CD4-positive, alpha-beta memory T cell (primary cell): ENCODE measurements at regions not wholly inside any gene's neighbourhood (a gene's known extent, or its start where the extent isn't known, plus 50 kb on each side); places are given as distances from the start of the nearest gene placed in this dataset.

Experiments used
- CTCF ChIA-PET: fragments of 350-600 bp; sonication (Branson Sonifier 250); formaldehyde crosslinking; loops from one replicate; lab custom pipeline; 2021; ENCODE audit warnings: inconsistent platforms; ENCODE audit not compliant: partially characterized antibody; lab: Charles Lee
- POLR2A ChIA-PET: fragments of 350-600 bp; sonication (Branson Sonifier 250); formaldehyde crosslinking; loops from one replicate; lab custom pipeline; 2021; ENCODE audit not compliant: partially characterized antibody; lab: Charles Lee
- DNase-seq, 5 donors: peaks; one replicate each; pipeline versions ENCODE4 v3.0.0 to v3.0.0-alpha.2; 2020 to 2022; ENCODE audit warnings: mixed read lengths in 1 of 5
- H3K27ac ChIP-seq: one replicate; pipeline ENCODE4 v1.7.0; 2013; ENCODE audit warnings: low read depth, low read length
- H3K27me3 ChIP-seq: 2 replicates; pipeline ENCODE4 v1.7.0; 2013; ENCODE audit warnings: mild to moderate bottlenecking, low read length, moderate library complexity; ENCODE audit not compliant: insufficient read depth
- H3K36me3 ChIP-seq: 2 replicates; pipeline ENCODE4 v1.7.0; 2013; ENCODE audit warnings: mild to moderate bottlenecking, low read length, moderate library complexity; ENCODE audit not compliant: insufficient read depth
- H3K4me1 ChIP-seq: 2 replicates; pipeline ENCODE4 v1.7.0; 2013; ENCODE audit warnings: mild to moderate bottlenecking, low read length, moderate library complexity; ENCODE audit not compliant: insufficient read depth
- H3K4me3 ChIP-seq, 2 donors: one replicate each; pipeline ENCODE4 v1.7.0; 2013; ENCODE audit warnings: low read length in 2 of 2, mild to moderate bottlenecking in 1 of 2
- H3K9me3 ChIP-seq, 2 donors: one replicate each; pipeline ENCODE4 v1.7.0; 2013; ENCODE audit warnings: low read length in 2 of 2, control low read depth in 1 of 2; ENCODE audit not compliant: control insufficient read depth in 1 of 2
- H3K27ac Mint-ChIP-seq, 7 donors: one replicate each; pipeline ENCODE4 v1.8.0; 2020 to 2021; ENCODE audit warnings: mixed read lengths in 7 of 7, mild to moderate bottlenecking in 6 of 7, inconsistent platforms in 3 of 7, moderate library complexity in 3 of 7
- H3K27me3 Mint-ChIP-seq, 2 donors: one replicate each; pipeline ENCODE4 v1.8.0; 2020 to 2021; ENCODE audit warnings: mixed read lengths in 2 of 2
- H3K36me3 Mint-ChIP-seq, 2 donors: one replicate each; pipeline ENCODE4 v1.8.0; 2020 to 2021; ENCODE audit warnings: mixed read lengths in 2 of 2, inconsistent platforms in 1 of 2, mild to moderate bottlenecking in 1 of 2
- H3K4me1 Mint-ChIP-seq, 4 donors: one replicate each; pipeline ENCODE4 v1.8.0; 2020 to 2021; ENCODE audit warnings: mixed read lengths in 4 of 4, mild to moderate bottlenecking in 1 of 4
- H3K4me3 Mint-ChIP-seq, 8 donors: one replicate each; pipeline ENCODE4 v1.8.0; 2020 to 2021; ENCODE audit warnings: mixed read lengths in 8 of 8, mild to moderate bottlenecking in 7 of 8, moderate library complexity in 6 of 8, inconsistent platforms in 3 of 8
- H3K9me3 Mint-ChIP-seq, 8 donors: one replicate each; pipeline ENCODE4 v1.8.0; 2020 to 2021; ENCODE audit warnings: mixed read lengths in 8 of 8, mild to moderate bottlenecking in 5 of 8, inconsistent platforms in 3 of 8, moderate library complexity in 1 of 8
- intact Hi-C: fragments of 100-400 bp; cut with micrococcal nuclease; formaldehyde crosslinking; loops from one replicate; pipeline ENCODE4 v1.15.1; 2023

DNA sequence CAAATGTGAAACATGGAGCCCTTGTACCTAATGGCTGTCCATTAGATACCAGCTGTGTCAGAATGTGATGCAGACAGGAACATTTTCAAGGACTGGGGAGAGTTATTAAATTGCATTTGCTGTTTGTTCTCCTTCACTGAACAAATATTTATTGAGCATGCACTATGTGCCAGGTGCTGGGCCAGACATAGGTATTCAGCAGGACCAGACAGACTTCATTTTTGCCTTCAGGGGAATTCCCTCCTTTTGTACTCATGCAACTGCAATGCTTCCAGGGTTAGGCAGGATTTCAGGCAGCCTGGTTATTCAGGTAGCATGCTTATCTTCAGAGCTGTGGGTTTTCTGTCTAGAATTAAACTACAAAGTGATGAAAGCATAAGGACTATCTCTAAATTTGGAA lies 64.2 kb upstream of the SMYD2 start:
- Mint-ChIP-seq H3K4me3 (no peak overlapping the region), H3K4me1 (peaks cover 0 to 5% (median 3%) of the 10 kb centered on the region in 4 donors), H3K27ac (no peak overlapping the region), H3K27me3 (peaks cover 20 to 26% of the 10 kb centered on the region in 2 donors), H3K36me3 (no peaks in the 10 kb centered on the region), H3K9me3 (no peaks in the 10 kb centered on the region)
- Histone ChIP-seq H3K4me3 (no peak overlapping the region), H3K9me3 (no peaks in the 10 kb centered on the region), H3K4me1 (no peaks in the 10 kb centered on the region), H3K27me3 (no peaks in the 10 kb centered on the region), H3K36me3 (no peaks in the 10 kb centered on the region), H3K27ac (no peak overlapping the region)
- ChIA-PET CTCF (interaction anchor here (2.3 to 8.3 kb wide), 2 partner anchors 45 to 113 kb away, joined by 7 to 133 read pairs; no protein-coding TSS in a partner anchor), POLR2A (no interaction called here)
- no peak for DNase-seq
- intact Hi-C loops, result no loop called here

- Histone ChIP-seq H3K4me3 (no peak overlapping the region), H3K27me3 (no peaks in the 10 kb centered on the region), H3K27ac (no peak overlapping the region), H3K36me3 (no peaks in the 10 kb centered on the region), H3K4me1 (no peaks in the 10 kb centered on the region), H3K9me3 (no peaks in the 10 kb centered on the region)
- Mint-ChIP-seq H3K27me3 (peaks cover 17 to 34% of the 10 kb centered on the region in 2 donors), H3K4me3 (no peak overlapping the region), H3K9me3 (no peaks in the 10 kb centered on the region), H3K27ac (no peak overlapping the region), H3K4me1 (peaks cover 0 to 2% (median under 1%) of the 10 kb centered on the region in 4 donors), H3K36me3 (no peaks in the 10 kb centered on the region)
- no peak for DNase-seq
- ChIA-PET CTCF (interaction anchor here (2.0 kb wide), 1 partner anchor 109 kb away, joined by 7 read pairs; no protein-coding TSS in a partner anchor), POLR2A (no interaction called here)
- intact Hi-C loops, result no loop called here
These were observed 61.1 kb upstream of the SMYD2 start for GRCh38 chr1:214219902-214220301.

GRCh38 chr1:214220891-214221290 lies 60.1 kb upstream of the SMYD2 start:
- no peak overlapping the region for H3K4me3 Mint-ChIP-seq
- Histone ChIP-seq H3K9me3 (no peaks in the 10 kb centered on the region), H3K36me3 (no peaks in the 10 kb centered on the region), H3K27ac (no peak overlapping the region), H3K4me3 (no peak overlapping the region), H3K27me3 (no peaks in the 10 kb centered on the region), H3K4me1 (no peaks in the 10 kb centered on the region)
- no peak for DNase-seq
- ChIA-PET CTCF (interaction anchor here (0.9 to 2.0 kb wide), 2 partner anchors 108 to 667 kb away, joined by 4 to 7 read pairs; no protein-coding TSS in a partner anchor), POLR2A (no interaction called here)
- intact Hi-C loops, result no loop called here
- H3K9me3 Mint-ChIP-seq, result no peaks in the 10 kb centered on the region
- H3K27me3 Mint-ChIP-seq, result peaks cover 15 to 35% of the 10 kb centered on the region in 2 donors
- H3K36me3 Mint-ChIP-seq, result no peaks in the 10 kb centered on the region
- H3K4me1 Mint-ChIP-seq, result peaks cover 0 to 2% (median under 1%) of the 10 kb centered on the region in 4 donors
- H3K27ac Mint-ChIP-seq, result no peak overlapping the region

DNA sequence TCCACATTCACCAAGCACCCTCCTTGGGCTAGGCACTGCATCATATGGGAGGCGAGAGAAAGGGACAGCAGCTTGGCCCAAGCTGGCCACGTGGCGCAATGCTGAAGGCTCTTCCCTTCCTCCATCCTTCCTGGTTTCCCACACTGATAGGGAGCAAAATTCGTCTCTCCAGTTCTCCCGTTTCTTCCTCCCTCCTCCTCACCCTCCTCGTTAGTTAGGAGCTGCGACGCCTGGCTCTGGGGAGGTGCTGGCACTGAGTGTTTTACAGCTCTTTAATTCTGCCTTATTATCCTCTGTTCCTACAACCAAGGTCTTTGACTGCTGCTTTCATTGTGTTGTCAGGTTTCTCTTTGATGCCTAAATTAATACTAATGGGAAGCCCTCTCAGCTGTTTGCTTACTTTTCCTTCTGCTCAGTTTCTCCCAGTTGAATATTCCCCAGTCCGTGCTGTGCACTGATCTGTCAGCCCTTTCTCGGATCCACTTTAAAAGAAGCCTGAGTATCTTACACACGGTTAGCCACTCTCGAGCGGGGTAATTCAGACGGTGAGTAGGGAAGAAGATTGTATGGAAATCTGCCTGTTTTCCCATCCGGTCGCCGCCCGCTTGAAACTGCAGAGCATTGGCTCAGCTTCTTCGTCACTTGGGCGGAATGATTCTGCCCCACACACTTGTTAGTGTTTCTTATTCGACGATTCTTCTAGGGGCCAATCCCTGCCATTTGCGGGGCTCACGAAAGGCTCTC lies 56.2 kb upstream of the SMYD2 start:
- intact Hi-C loops, result no loop called here
- Histone ChIP-seq H3K27me3 (no peaks in the 10 kb centered on the region), H3K4me3 (no peak overlapping the region), H3K4me1 (no peaks in the 10 kb centered on the region), H3K36me3 (no peaks in the 10 kb centered on the region), H3K27ac (no peak overlapping the region), H3K9me3 (no peaks in the 10 kb centered on the region)
- no peak for DNase-seq
- Mint-ChIP-seq H3K4me3 (no peak overlapping the region), H3K36me3 (no peaks in the 10 kb centered on the region), H3K4me1 (peaks cover 0 to 2% (median under 1%) of the 10 kb centered on the region in 4 donors), H3K9me3 (no peaks in the 10 kb centered on the region), H3K27me3 (peaks cover 15 to 25% of the 10 kb centered on the region in 2 donors), H3K27ac (no peak overlapping the region)
- ChIA-PET POLR2A (no interaction called here), CTCF (interaction anchor here (1.0 to 1.4 kb wide), 2 partner anchors 10 to 36 kb away, joined by 4 to 5 read pairs; no protein-coding TSS in a partner anchor)

DNA sequence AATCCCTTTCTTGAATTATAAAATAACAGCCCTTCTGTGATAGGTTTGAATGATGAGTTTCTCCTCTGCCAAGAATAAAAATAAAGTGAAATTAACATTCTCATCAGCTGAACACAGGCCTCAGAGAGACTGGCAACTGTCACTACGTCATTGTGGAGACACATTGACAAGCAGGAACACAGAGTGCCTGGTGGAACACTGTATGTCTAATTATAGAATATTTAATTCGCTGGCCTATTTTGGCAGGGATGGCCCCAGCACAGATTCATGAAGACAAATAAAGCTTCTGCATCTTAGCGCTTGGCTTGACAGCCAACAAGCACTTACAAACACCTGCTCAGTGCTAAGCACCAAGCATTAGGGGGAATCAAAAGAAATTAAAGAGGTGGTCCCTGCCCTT lies 52.0 kb upstream of the SMYD2 start:
- peaks cover 0 to 2% (median under 1%) of the 10 kb centered on the region in 4 donors for H3K4me1 Mint-ChIP-seq
- ChIA-PET CTCF (no interaction called here), POLR2A (no interaction called here)
- H3K9me3 Mint-ChIP-seq, result no peaks in the 10 kb centered on the region
- no peak overlapping the region for H3K27ac Mint-ChIP-seq
- H3K36me3 ChIP-seq, result no peaks in the 10 kb centered on the region
- no peak overlapping the region for H3K4me3 Mint-ChIP-seq
- DNase-seq, result no peak
- H3K36me3 Mint-ChIP-seq, result no peaks in the 10 kb centered on the region
- peaks cover 10 to 16% of the 10 kb centered on the region in 2 donors for H3K27me3 Mint-ChIP-seq
- no peaks in the 10 kb centered on the region for H3K27me3 ChIP-seq
- no peak overlapping the region for H3K27ac ChIP-seq
- H3K4me3 ChIP-seq, result no peak overlapping the region
- no peaks in the 10 kb centered on the region for H3K9me3 ChIP-seq
- intact Hi-C loops, result no loop called here
- H3K4me1 ChIP-seq, result no peaks in the 10 kb centered on the region

DNA sequence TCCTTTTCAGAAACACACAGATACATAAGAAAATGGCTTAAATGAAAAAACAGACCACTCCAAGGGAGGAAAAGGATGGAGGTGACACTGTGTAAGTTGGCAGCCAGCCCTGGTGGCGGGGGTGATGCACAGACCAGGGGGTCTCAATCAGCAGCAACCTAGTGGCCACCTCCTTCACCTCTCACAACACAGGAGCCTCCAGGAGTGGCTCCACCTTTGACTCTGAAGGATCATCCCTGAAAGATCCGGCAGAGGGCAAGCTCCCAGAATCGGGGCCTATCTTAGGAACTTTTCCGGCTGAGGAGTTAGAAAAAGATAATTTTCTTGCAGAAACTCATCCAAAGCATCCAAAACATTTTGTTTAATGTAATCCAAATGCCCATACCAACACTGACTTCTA lies 51.2 kb upstream of the SMYD2 start:
- Mint-ChIP-seq H3K27ac (no peak overlapping the region), H3K36me3 (no peaks in the 10 kb centered on the region), H3K27me3 (peaks cover 8 to 15% of the 10 kb centered on the region in 2 donors), H3K4me3 (no peak overlapping the region), H3K9me3 (no peaks in the 10 kb centered on the region), H3K4me1 (no peaks in the 10 kb centered on the region)
- H3K36me3 ChIP-seq, result no peaks in the 10 kb centered on the region
- CTCF ChIA-PET, result interaction anchor here (1.3 to 2.9 kb wide), 2 partner anchors 15 to 32 kb away, joined by 3 to 14 read pairs; no protein-coding TSS in a partner anchor
- no peak for DNase-seq
- intact Hi-C loops, result no loop called here
- no peak overlapping the region for H3K4me3 ChIP-seq
- H3K9me3 ChIP-seq, result no peaks in the 10 kb centered on the region
- H3K4me1 ChIP-seq, result no peaks in the 10 kb centered on the region
- H3K27ac ChIP-seq, result no peak overlapping the region
- POLR2A ChIA-PET, result no interaction called here
- no peaks in the 10 kb centered on the region for H3K27me3 ChIP-seq
